Fibroblast of mammary gland (primary cell): ENCODE measurements at regions not wholly inside any gene's neighbourhood (a gene's known extent, or its start where the extent isn't known, plus 50 kb on each side); places are given as distances from the start of the nearest gene placed in this dataset.
"Not testable (repeated sequence)": the region's sequence is repeated elsewhere in the genome, so short reads cannot be mapped to it uniquely, and the experiment has no call there.

ENCODE experiments used
- DNase-seq: peaks from one replicate; pipeline ENCODE4 v3.0.0-alpha.2; 2010; ENCODE audit warnings: low read depth
- H3K4me3 ChIP-seq: 2 replicates; pipeline ENCODE4 v1.5.1; 2011; ENCODE audit warnings: low read depth, mild to moderate bottlenecking, low read length, moderate library complexity; ENCODE audit not compliant: control insufficient read depth
- CTCF ChIP-seq: conservative IDR thresholded peaks from 2 replicates; pipeline ENCODE4 v1.5.1; 2011; ENCODE audit warnings: low read depth, low read length, inconsistent platforms; ENCODE audit not compliant: control insufficient read depth, insufficient read depth

- no peak overlapping the region for H3K4me3 ChIP-seq
- no peak for DNase-seq
- no peak for TF ChIP-seq CTCF
These were observed 189.0 kb downstream of the CETN3 start for GRCh38 chr5:90220554-90220953.

GRCh38 chr5:90214991-90215390, 194.6 kb downstream of the CETN3 start:
- no peak for DNase-seq
- no peak overlapping the region for H3K4me3 ChIP-seq
- TF ChIP-seq CTCF = no peak

- DNase-seq, H3K4me3 ChIP-seq: not testable (repeated sequence)
These were observed 201.2 kb downstream of the CETN3 start for GRCh38 chr5:90208323-90208722.

GRCh38 chr5:90201923-90202322, 207.6 kb downstream of the CETN3 start:
- peak; percentile 48 for DNase-seq
- no peak for TF ChIP-seq CTCF
- H3K4me3 ChIP-seq = no peak overlapping the region

- no peak for DNase-seq
- no peak for TF ChIP-seq CTCF
These were observed 216.3 kb downstream of the CETN3 start for GRCh38 chr5:90193185-90193822.

GRCh38 chr5:90191352-90192045, 218.1 kb downstream of the CETN3 start:
- no peak overlapping the region for H3K4me3 ChIP-seq
- TF ChIP-seq CTCF = no peak
- no peak for DNase-seq

More at GRCh38 chr5:90193185-90193822, 216.3 kb downstream of the CETN3 start:
- no peak overlapping the region for H3K4me3 ChIP-seq

GRCh38 chr5:90185897-90186468, 223.6 kb downstream of the CETN3 start:
- no peak overlapping the region for H3K4me3 ChIP-seq
- DNase-seq = no peak
- no peak for TF ChIP-seq CTCF
